GM23338 (cell line): ENCODE measurements at regions not wholly inside any gene's neighbourhood (a gene's known extent, or its start where the extent isn't known, plus 50 kb on each side); places are given as distances from the start of the nearest gene placed in this dataset.

Source experiments
- CTCF ChIP-seq, 2 experiments: fragments of 200-600 bp in 1 of 2; sonication (generic) in 1 of 2; conservative IDR thresholded peaks; 2 replicates each; pipeline versions ENCODE4 v1.5.1 to v1.6.1; 2016 to 2017; ENCODE audit warnings: antibody characterized with exemption in 2 of 2, low read depth in 2 of 2, mild to moderate bottlenecking in 2 of 2, moderate library complexity in 1 of 2
- EZH2 ChIP-seq: fragments of 200-600 bp; sonication (generic); IDR thresholded peaks from one replicate; pipeline ENCODE4 v1.8.0; 2017; ENCODE audit warnings: antibody characterized with exemption, mild to moderate bottlenecking, low read depth; ENCODE audit not compliant: unreplicated experiment
- EZH2phosphoT487 ChIP-seq: fragments of 200-600 bp; sonication (generic); IDR thresholded peaks from one replicate; pipeline ENCODE4 v1.8.1; 2018; ENCODE audit warnings: antibody characterized with exemption; ENCODE audit not compliant: unreplicated experiment
- JUNB ChIP-seq: IDR thresholded peaks from one replicate; pipeline ENCODE4 v1.6.1; 2016; ENCODE audit warnings: antibody characterized with exemption; ENCODE audit not compliant: unreplicated experiment
- NANOG ChIP-seq: IDR thresholded peaks from 2 replicates; pipeline ENCODE4 v1.6.1; 2016; ENCODE audit warnings: antibody characterized with exemption, borderline replicate concordance
- POLR2AphosphoS5 ChIP-seq: IDR thresholded peaks from 2 replicates; pipeline ENCODE4 v1.6.1; 2016; ENCODE audit warnings: antibody characterized with exemption, low read depth
- ZNF114 ChIP-seq: fragments of 250-450 bp; sonication (Bioruptor Pico); IDR thresholded peaks from 2 replicates; pipeline ENCODE4 v1.5.0; 2020; ENCODE audit warnings: mild to moderate bottlenecking, moderate library complexity
- ZNF331 ChIP-seq: fragments of 250-450 bp; sonication (Bioruptor Pico); IDR thresholded peaks from 2 replicates; pipeline ENCODE4 v1.5.0; 2020; ENCODE audit warnings: low read depth, mild to moderate bottlenecking, moderate library complexity
- TF ChIP-seq, protein P1 (sequence below): IDR thresholded peaks from one replicate; pipeline ENCODE4 v1.6.1; 2018; ENCODE audit warnings: antibody characterized with exemption; ENCODE audit not compliant: unreplicated experiment

- TF ChIP-seq CTCF (conservative IDR thresholded peaks at IDR 0.05; ENCODE audit: low read depth in 2 of 2) (no peak), EZH2 (no peak), ZNF331 (CRISPR knock-in tag) (no peak), POLR2AphosphoS5 (no peak), EZH2phosphoT487 (no peak), NANOG (no peak), JUNB (no peak), ZNF114 (CRISPR knock-in tag) (no peak)
- TF ChIP-seq, protein P1, sequence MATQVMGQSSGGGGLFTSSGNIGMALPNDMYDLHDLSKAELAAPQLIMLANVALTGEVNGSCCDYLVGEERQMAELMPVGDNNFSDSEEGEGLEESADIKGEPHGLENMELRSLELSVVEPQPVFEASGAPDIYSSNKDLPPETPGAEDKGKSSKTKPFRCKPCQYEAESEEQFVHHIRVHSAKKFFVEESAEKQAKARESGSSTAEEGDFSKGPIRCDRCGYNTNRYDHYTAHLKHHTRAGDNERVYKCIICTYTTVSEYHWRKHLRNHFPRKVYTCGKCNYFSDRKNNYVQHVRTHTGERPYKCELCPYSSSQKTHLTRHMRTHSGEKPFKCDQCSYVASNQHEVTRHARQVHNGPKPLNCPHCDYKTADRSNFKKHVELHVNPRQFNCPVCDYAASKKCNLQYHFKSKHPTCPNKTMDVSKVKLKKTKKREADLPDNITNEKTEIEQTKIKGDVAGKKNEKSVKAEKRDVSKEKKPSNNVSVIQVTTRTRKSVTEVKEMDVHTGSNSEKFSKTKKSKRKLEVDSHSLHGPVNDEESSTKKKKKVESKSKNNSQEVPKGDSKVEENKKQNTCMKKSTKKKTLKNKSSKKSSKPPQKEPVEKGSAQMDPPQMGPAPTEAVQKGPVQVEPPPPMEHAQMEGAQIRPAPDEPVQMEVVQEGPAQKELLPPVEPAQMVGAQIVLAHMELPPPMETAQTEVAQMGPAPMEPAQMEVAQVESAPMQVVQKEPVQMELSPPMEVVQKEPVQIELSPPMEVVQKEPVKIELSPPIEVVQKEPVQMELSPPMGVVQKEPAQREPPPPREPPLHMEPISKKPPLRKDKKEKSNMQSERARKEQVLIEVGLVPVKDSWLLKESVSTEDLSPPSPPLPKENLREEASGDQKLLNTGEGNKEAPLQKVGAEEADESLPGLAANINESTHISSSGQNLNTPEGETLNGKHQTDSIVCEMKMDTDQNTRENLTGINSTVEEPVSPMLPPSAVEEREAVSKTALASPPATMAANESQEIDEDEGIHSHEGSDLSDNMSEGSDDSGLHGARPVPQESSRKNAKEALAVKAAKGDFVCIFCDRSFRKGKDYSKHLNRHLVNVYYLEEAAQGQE, result no peak
These were observed 80.8 kb upstream of the DYNLRB2 start for GRCh38 chr16:80459966-80460365.
